CMK (cell line): ENCODE measurements at regions not wholly inside any gene's neighbourhood (a gene's known extent, or its start where the extent isn't known, plus 50 kb on each side); places are given as distances from the start of the nearest gene placed in this dataset.

Experiments
- DNase-seq: peaks from one replicate; pipeline ENCODE4 v3.0.0-alpha.2; 2010; ENCODE audit warnings: low read depth

- no peak for DNase-seq
These were observed 321.9 kb upstream of the IRX4 start for GRCh38 chr5:2204366-2205184.

GRCh38 chr5:2203774-2204173, 321.0 kb upstream of the IRX4 start:
- DNase-seq = no peak

GRCh38 chr5:2201832-2202231, 319.1 kb upstream of the IRX4 start:
- no peak for DNase-seq

- no peak for DNase-seq
These were observed 318.7 kb upstream of the IRX4 start for GRCh38 chr5:2201421-2201820.

- no peak for DNase-seq
These were observed 318.3 kb upstream of the IRX4 start for GRCh38 chr5:2201011-2201410.

GRCh38 chr5:2200261-2200950, 317.7 kb upstream of the IRX4 start:
- no peak for DNase-seq

GRCh38 chr5:2199697-2200096, 317.0 kb upstream of the IRX4 start:
- no peak for DNase-seq

GRCh38 chr5:2196989-2197619, 314.4 kb upstream of the IRX4 start:
- DNase-seq = no peak

GRCh38 chr5:2196416-2196815, 313.7 kb upstream of the IRX4 start:
- DNase-seq = no peak

GRCh38 chr5:2194949-2195348, 312.2 kb upstream of the IRX4 start:
- DNase-seq = no peak

GRCh38 chr5:2194236-2194555, 311.5 kb upstream of the IRX4 start:
- DNase-seq = no peak

GRCh38 chr5:2193542-2194235, 311.0 kb upstream of the IRX4 start:
- DNase-seq = no peak

GRCh38 chr5:2193142-2193541, 310.4 kb upstream of the IRX4 start:
- no peak for DNase-seq

GRCh38 chr5:2192496-2192895, 309.8 kb upstream of the IRX4 start:
- DNase-seq = no peak

- DNase-seq = no peak
These were observed 309.2 kb upstream of the IRX4 start for GRCh38 chr5:2191972-2192371.

GRCh38 chr5:2190549-2190948, 307.8 kb upstream of the IRX4 start:
- no peak for DNase-seq

GRCh38 chr5:2188661-2189060, 305.9 kb upstream of the IRX4 start:
- no peak for DNase-seq

GRCh38 chr5:2188137-2188536, 305.4 kb upstream of the IRX4 start:
- DNase-seq = no peak

GRCh38 chr5:2187687-2188086, 305.0 kb upstream of the IRX4 start:
- no peak for DNase-seq

GRCh38 chr5:2187156-2187555, 304.4 kb upstream of the IRX4 start:
- no peak for DNase-seq

- DNase-seq = no peak
These were observed 303.8 kb upstream of the IRX4 start for GRCh38 chr5:2186472-2187015.
